ENCODE measurements at regions not wholly inside any gene's neighbourhood (a gene's known extent, or its start where the extent isn't known, plus 50 kb on each side); places are given as distances from the start of the nearest gene placed in this dataset.

GRCh38 chr3:132822266-132822665 is 100.1 kb upstream of the NPHP3 start:
- no peak for DNase-seq

GRCh38 chr3:132821314-132821713 is 99.1 kb upstream of the NPHP3 start:
- DNase-seq = no peak

- DNase-seq = no peak
Measured at GRCh38 chr3:132818251-132818650, 96.0 kb upstream of the NPHP3 start.

GRCh38 chr3:132817646-132818177 is 95.5 kb upstream of the NPHP3 start:
- no peak for DNase-seq

GRCh38 chr3:132805071-132805470 is 82.9 kb upstream of the NPHP3 start:
- DNase-seq = no peak

- DNase-seq = no peak
Measured at GRCh38 chr3:132804498-132804897, 82.3 kb upstream of the NPHP3 start.

DNA sequence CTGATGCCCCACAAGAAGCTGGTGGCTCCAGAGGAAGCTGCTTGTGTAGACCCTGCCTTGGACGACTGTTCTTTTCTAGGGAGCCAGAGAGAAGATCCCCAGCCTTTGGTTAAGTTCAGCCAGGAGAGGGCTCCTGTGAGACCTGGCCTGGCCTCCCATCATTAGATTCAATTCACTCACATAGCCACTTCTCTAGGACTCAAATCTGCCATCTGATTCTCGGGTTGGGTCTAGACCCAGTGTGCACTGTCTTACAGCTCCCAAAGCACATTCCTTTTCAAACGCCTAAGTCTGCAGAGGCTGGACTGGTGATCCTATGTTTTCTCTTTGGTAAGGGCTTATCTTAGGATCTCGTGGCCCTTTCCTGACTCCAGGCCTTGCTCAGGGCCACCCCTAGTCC is 81.7 kb upstream of the NPHP3 start:
- no peak for DNase-seq

GRCh38 chr3:132800958-132801357 is 78.7 kb upstream of the NPHP3 start:
- DNase-seq = no peak

DNA sequence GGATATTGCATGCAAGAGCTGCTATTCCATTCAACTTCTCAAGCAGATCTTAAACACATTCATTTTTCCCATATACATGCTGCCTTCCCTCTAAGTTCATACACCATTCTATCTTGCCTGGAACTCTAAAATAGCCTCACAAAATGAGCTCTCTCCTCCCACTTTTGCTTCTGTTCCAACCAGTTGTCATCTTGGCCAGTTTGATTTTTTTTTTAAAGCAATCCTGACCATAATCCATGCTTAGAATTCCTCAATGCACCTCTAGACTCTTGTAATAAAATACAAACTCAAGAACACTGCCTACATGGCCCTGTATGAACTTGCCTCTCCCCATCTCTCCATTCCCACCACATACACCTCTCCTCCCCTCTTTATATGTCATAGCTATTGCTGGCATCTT is 68.6 kb upstream of the NPHP3 start:
- no peak for DNase-seq

- DNase-seq = no peak
Measured at GRCh38 chr3:132789959-132790358, 67.8 kb upstream of the NPHP3 start.

DNA sequence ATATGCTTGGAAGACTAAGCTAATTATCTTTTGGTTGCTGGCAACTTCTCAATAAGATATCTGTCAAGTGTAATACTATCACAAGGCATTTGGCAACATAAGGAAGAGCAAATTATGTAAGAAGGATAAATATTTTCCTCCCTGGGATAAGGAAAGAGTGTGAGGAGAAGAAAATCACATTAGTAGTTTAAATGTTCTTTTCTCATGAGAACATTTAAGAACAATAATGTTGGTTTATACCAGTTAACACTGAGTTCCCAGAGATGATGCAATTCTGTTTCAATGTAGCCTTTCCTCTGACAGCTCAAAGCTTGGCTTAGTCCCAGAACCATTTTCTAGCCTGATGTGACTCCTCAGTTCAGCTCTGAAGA is 66.1 kb upstream of the NPHP3 start:
- no peak for DNase-seq

DNA sequence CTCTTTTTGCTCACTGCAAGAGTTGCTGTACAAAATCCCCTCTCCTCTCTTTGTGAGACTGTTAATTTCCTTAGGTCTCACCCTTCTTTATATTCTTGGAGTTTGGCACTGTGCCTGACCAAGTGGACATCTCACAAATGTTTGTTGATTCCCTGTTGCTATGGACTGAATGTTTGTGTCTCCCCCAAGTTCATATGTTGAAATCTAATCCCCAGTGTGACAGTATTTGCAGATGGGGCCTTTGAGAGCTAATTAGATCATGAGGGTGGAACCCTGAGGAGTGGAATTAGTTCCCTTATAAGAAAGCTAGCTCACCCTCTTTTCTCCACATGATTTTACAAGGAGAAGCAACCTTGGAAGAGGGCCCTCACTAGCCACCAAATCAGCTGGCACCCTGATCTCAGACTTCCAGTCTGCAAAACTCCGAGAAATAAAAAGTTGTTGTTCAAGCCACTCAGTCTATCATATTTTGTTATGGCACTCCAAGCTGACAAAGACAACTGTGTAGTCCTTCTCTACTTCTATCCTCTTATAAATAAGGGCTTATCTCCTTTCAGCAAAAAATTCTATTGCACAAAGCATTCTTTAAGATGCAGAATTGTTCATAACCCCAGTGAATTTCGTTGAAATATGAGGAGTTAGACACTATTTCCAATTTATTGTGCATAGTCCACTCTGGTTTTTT is 65.5 kb upstream of the NPHP3 start:
- DNase-seq = no peak

- no peak for DNase-seq
Measured at GRCh38 chr3:132786890-132787289, 64.7 kb upstream of the NPHP3 start.

DNA sequence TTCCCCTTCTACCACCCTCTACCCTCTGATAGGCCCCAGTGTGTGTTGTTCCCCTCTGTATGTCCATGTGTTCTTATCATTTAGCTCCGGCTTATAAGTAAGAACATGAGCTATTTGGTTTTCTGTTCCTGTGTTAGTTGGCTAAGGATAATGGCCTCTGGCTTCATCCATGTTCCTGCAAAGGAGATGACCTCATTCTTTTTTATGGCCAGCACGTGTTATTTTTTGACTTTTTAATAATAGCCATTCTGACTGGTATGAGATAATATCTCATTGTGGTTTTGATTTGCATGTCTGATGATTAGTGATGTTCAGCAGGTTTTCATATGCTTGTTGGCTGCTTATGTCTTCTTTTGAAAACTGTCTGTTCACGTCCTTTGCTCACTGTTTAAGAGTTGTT is 63.1 kb upstream of the NPHP3 start:
- DNase-seq = no peak

DNA sequence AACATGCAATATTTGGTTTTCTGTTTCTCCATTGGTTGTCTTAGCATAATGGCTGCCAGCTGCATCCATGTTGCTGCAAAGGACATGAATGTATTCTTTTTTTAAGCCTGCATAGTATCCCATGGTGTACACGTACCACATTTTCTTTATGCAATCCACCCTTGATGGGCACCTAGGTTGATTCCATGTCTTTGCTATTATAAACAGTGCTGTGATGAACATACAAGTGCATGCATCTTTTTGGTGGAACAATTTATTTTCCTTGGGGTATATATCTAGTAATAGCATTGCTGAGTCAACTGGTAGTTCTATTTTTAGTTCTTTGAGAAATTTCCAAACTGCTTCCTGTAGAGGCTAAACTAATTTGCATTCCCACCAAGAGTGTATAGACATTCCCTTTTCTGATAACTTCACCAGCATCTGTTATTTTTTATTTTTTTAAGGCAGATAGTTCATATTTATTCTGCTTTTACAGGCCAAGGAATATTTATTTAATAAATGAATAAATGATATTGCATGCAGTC is 62.4 kb upstream of the NPHP3 start:
- no peak for DNase-seq

DNA sequence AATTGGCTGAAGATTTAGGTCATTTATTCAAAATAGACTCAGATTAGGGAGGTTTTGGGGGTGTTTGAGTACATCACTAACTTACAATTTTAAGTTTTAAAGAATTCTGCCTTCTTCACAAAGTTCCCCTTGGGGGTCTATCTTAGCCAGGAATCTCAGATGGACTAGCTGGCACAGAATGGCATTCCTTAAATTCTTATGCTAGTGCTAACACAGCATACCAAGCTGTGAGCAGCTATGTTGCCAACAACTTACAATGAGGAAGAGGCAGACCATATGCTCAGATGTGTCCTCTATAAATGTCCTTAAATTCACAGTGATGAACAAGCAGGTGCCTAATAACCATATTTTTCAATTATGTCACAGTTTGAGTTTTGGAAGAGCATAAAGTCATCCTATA is 60.9 kb upstream of the NPHP3 start:
- no peak for DNase-seq

- DNase-seq = no peak
Measured at GRCh38 chr3:132781922-132782321, 59.7 kb upstream of the NPHP3 start.

GRCh38 chr3:132777171-132777570 is 55.0 kb upstream of the NPHP3 start:
- no peak for DNase-seq

GRCh38 chr3:132773071-132773619 is 50.9 kb upstream of the NPHP3 start:
- DNase-seq = no peak

- no peak for DNase-seq
Measured at GRCh38 chr3:132772252-132772651, 50.0 kb upstream of the NPHP3 start.

Data from cerebellar nuclear complex (tissue), 1 donor.